ENCODE measurements at regions not wholly inside any gene's neighbourhood (a gene's known extent, or its start where the extent isn't known, plus 50 kb on each side); places are given as distances from the start of the nearest gene placed in this dataset.
"Not testable (repeated sequence)": the region's sequence is repeated elsewhere in the genome, so short reads cannot be mapped to it uniquely, and the experiment has no call there.

DNA sequence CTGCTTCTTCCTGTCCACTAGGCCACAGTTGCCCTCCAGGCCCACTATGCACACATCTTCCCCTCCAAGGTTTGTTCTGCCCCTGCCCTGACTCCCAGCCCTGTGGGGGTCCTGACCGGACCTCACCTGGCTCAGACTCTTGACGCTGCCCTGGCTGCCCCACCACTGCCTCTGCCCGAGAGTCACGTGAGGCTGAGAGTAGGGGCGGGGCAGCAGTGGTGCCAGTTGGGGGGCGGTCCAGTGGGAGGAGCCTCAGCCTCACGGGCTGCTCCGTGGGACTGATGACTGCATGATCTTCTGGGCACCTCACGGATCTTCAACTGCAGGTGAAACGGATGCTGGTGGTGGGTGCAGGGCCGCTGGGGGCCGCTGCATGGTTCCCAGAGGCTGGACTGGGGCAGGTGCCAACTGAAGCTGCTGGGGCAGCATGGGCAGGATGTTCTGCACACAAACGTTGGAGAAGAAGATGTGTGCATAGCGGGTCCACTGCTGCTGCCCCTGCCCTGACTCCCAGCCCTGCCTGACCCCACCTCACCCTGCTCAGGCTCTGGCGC is 77.6 kb downstream of the HHIPL2 start:
- H3K36me3 ChIP-seq (ENCODE audit: insufficient read depth, low read length); H3K4me1 ChIP-seq (ENCODE audit: insufficient read depth, low read length); H3K4me2 ChIP-seq (ENCODE audit: insufficient read depth, low read length); ATAC-seq (ENCODE audit: insufficient read depth, low read depth); H3K9ac ChIP-seq (ENCODE audit: low read depth, low read length); DNase-seq; H3K9me3 ChIP-seq (ENCODE audit: insufficient read depth, low read length, severe bottlenecking); H3K27me3 ChIP-seq (ENCODE audit: insufficient read depth, low read length, poor library complexity); H3K79me2 ChIP-seq (ENCODE audit: insufficient read depth, low read length); H2AFZ ChIP-seq (ENCODE audit: low read depth, low read length); H3K4me3 ChIP-seq (ENCODE audit: low read depth in 1 of 2, low read length in 2 of 2); H3K27ac ChIP-seq (ENCODE audit: low read length); H4K20me1 ChIP-seq (ENCODE audit: insufficient read depth, low read length): not testable (repeated sequence)

DNA sequence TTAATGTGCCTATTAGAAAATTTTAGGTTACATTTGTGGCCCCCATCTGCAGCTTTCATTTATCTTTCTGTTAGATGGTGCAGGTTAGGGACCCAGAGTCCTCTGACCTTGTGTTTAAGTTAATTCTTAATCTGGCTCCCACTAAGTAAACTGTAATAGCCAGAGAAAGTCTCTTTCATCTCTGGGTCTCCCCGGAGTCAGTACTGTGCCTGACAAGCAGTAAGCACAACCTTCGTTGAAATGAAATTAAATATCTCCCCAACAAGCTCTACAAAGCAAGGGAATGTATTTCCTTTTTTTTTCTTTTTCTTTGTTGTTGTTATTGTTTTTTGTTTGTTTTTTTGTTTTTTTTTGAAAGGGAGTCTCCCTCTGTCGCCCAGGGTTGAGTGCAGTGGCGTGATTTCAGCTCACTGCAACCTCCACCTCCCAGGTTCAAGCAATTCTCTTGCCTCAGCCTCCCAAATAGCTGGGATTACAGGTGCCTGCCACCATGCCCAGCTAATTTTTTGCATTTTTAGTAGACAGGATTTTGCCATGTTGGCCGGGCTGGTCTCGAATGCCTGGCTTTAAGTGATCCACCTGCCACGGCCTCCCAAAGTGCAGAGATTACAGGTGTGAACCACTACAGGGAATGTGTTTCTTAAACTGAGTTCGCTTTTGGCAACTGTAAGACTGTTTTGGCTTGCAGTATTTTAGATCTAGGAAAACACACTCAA is 81.6 kb downstream of the HHIPL2 start:
- H3K9me3 ChIP-seq (ENCODE audit: insufficient read depth, low read length, severe bottlenecking): no peaks in the 10 kb centered on the region
- H3K27me3 ChIP-seq (ENCODE audit: insufficient read depth, low read length, poor library complexity): peaks cover 3% of the 10 kb centered on the region
- H3K36me3 ChIP-seq (ENCODE audit: insufficient read depth, low read length): no peaks in the 10 kb centered on the region
- H3K4me2 ChIP-seq (ENCODE audit: insufficient read depth, low read length): no peak overlapping the region
- peaks cover 15% of the 10 kb centered on the region for H3K4me1 ChIP-seq (ENCODE audit: insufficient read depth, low read length)
- H3K4me3 ChIP-seq (ENCODE audit: low read depth in 1 of 2, low read length in 2 of 2): no peak overlapping the region
- ATAC-seq (ENCODE audit: insufficient read depth, low read depth) (no peak), DNase-seq (no peak)
- TF ChIP-seq, protein P1, sequence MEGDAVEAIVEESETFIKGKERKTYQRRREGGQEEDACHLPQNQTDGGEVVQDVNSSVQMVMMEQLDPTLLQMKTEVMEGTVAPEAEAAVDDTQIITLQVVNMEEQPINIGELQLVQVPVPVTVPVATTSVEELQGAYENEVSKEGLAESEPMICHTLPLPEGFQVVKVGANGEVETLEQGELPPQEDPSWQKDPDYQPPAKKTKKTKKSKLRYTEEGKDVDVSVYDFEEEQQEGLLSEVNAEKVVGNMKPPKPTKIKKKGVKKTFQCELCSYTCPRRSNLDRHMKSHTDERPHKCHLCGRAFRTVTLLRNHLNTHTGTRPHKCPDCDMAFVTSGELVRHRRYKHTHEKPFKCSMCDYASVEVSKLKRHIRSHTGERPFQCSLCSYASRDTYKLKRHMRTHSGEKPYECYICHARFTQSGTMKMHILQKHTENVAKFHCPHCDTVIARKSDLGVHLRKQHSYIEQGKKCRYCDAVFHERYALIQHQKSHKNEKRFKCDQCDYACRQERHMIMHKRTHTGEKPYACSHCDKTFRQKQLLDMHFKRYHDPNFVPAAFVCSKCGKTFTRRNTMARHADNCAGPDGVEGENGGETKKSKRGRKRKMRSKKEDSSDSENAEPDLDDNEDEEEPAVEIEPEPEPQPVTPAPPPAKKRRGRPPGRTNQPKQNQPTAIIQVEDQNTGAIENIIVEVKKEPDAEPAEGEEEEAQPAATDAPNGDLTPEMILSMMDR (IDR thresholded peaks at IDR 0.05; ENCODE audit: borderline replicate concordance, extremely low read depth, low read length, poor library complexity, severe bottlenecking): no peak
- no peak for TF ChIP-seq EZH2 (IDR thresholded peaks at IDR 0.05; ENCODE audit: borderline replicate concordance, low read depth, low read length, severe bottlenecking)
- no peak overlapping the region for H3K9ac ChIP-seq (ENCODE audit: low read depth, low read length)
- H2AFZ ChIP-seq (ENCODE audit: low read depth, low read length): peak overlapping the region; percentile 41
- H3K27ac ChIP-seq (ENCODE audit: low read length): no peak overlapping the region
- no peaks in the 10 kb centered on the region for H3K79me2 ChIP-seq (ENCODE audit: insufficient read depth, low read length)
- no peaks in the 10 kb centered on the region for H4K20me1 ChIP-seq (ENCODE audit: insufficient read depth, low read length)

DNA sequence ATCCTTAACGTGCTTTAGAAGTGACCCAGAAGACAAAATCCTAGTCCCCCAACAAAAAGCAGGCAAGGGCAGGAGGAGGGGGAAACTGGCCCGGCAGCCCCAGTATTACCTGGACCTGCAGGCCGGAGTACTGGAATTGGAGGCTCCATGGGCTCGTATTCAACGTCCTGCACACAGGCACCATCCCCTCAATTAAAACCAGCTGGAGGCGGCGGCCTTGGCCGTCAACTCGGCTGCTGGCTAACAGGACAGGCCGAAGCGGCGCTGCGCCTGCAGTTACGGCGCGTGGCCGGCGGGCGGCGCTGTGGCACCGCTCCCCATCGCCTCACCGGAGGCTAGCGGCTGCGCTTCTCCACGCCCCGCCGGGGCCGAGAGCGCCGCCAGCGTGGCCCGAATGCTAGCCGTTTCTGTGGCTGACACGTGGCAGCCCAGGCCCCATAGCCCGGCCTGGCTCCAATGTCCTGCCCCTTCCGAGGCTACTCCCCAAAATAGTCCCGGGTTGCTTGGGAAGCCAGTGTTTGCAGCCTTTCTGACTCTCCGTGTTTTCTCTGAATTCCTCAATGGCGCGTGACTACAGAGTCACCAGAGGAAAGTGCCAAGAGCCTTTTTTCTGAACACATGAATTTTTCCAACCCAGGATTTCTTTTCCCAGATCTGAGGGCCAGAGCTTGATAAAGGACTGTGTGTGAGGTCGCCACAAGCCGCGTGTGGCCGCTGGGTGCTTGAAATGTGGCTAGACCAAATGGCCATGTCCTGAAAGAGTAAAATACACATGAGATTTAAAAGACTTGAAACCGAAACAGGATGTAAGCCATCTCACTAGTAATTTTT is 82.5 kb downstream of the HHIPL2 start:
- DNase-seq (peak; percentile 65), ATAC-seq (ENCODE audit: insufficient read depth, low read depth) (peak; percentile 94)
- H4K20me1 ChIP-seq (ENCODE audit: insufficient read depth, low read length): no peaks in the 10 kb centered on the region
- H3K4me1 ChIP-seq (ENCODE audit: insufficient read depth, low read length): peaks cover 15% of the 10 kb centered on the region
- peak overlapping the region; percentile 9 to 61; a peak in 3 of 4 replicates for H3K4me3 ChIP-seq (ENCODE audit: low read depth in 1 of 2, low read length in 2 of 2)
- no peaks in the 10 kb centered on the region for H3K79me2 ChIP-seq (ENCODE audit: insufficient read depth, low read length)
- peak overlapping the region; percentile 71 for H3K4me2 ChIP-seq (ENCODE audit: insufficient read depth, low read length)
- peak overlapping the region; percentile 53; the same call in 1 of the 2 replicates for H3K27ac ChIP-seq (ENCODE audit: low read length)
- no peaks in the 10 kb centered on the region for H3K9me3 ChIP-seq (ENCODE audit: insufficient read depth, low read length, severe bottlenecking)
- H3K36me3 ChIP-seq (ENCODE audit: insufficient read depth, low read length): no peaks in the 10 kb centered on the region
- TF ChIP-seq, protein P1 (IDR thresholded peaks at IDR 0.05; ENCODE audit: borderline replicate concordance, extremely low read depth, low read length, poor library complexity, severe bottlenecking): peak; percentile 99
- no peak for TF ChIP-seq EZH2 (IDR thresholded peaks at IDR 0.05; ENCODE audit: borderline replicate concordance, low read depth, low read length, severe bottlenecking)
- H3K27me3 ChIP-seq (ENCODE audit: insufficient read depth, low read length, poor library complexity): peaks cover 3% of the 10 kb centered on the region
- peak overlapping the region; percentile 88 for H2AFZ ChIP-seq (ENCODE audit: low read depth, low read length)
- peak overlapping the region; percentile 49 for H3K9ac ChIP-seq (ENCODE audit: low read depth, low read length)

DNA sequence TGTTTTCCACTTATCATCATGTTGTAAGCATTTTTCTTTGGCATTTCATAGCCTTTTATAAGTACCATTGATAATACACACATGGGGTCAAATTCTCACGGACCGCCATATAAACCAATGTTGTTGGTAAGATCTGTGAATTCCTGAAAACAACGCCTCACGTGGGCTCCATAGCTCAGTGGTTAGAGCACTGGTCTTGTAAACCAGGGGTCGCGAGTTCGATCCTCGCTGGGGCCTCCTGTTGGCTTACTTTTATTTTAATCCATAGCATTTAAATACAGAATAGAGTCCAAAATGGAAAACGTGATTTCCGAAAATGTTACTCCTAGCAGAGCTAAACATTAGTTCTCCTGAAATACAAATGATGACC is 83.1 kb downstream of the HHIPL2 start:
- Histone ChIP-seq H3K27ac (ENCODE audit: low read length) (no peak overlapping the region), H3K9ac (ENCODE audit: low read depth, low read length) (peak overlapping the region; percentile 49), H3K27me3 (ENCODE audit: insufficient read depth, low read length, poor library complexity) (peaks cover 3% of the 10 kb centered on the region), H2AFZ (ENCODE audit: low read depth, low read length) (peak overlapping the region; percentile 88), H3K9me3 (ENCODE audit: insufficient read depth, low read length, severe bottlenecking) (no peaks in the 10 kb centered on the region), H3K79me2 (ENCODE audit: insufficient read depth, low read length) (no peaks in the 10 kb centered on the region), H3K36me3 (ENCODE audit: insufficient read depth, low read length) (no peaks in the 10 kb centered on the region), H3K4me1 (ENCODE audit: insufficient read depth, low read length) (peaks cover 15% of the 10 kb centered on the region), H4K20me1 (ENCODE audit: insufficient read depth, low read length) (no peaks in the 10 kb centered on the region), H3K4me2 (ENCODE audit: insufficient read depth, low read length) (peak overlapping the region; percentile 71), H3K4me3 (ENCODE audit: low read depth in 1 of 2, low read length in 2 of 2) (peak overlapping the region in 1 of 2 experiments; percentile 61; a peak in 2 of 4 replicates)
- DNase-seq: peak; percentile 16
- TF ChIP-seq EZH2 (IDR thresholded peaks at IDR 0.05; ENCODE audit: borderline replicate concordance, low read depth, low read length, severe bottlenecking): no peak
- TF ChIP-seq, protein P1 (IDR thresholded peaks at IDR 0.05; ENCODE audit: borderline replicate concordance, extremely low read depth, low read length, poor library complexity, severe bottlenecking): no peak
- no peak; the same call in 2 of the 3 replicates for ATAC-seq (ENCODE audit: insufficient read depth, low read depth)

Measured in DND-41 (cell line).